HG02970 (cell line): ENCODE measurements at regions not wholly inside any gene's neighbourhood (a gene's known extent, or its start where the extent isn't known, plus 50 kb on each side); places are given as distances from the start of the nearest gene placed in this dataset.

Source experiments
- ATAC-seq: cut with Tn5 transposase; IDR thresholded peaks from one replicate; pipeline ENCODE4 v1.9.1; 2021; ENCODE audit warnings: mild to moderate bottlenecking, moderate library complexity, moderate number of reproducible peaks; ENCODE audit not compliant: unreplicated experiment, low FRiP score

- no peak for ATAC-seq
These were observed 1459.9 kb downstream of the BRD1 start for GRCh38 chr22:48367731-48368130.

- no peak for ATAC-seq
These were observed 1461.1 kb downstream of the BRD1 start for GRCh38 chr22:48366591-48366990.

GRCh38 chr22:48366056-48366455 lies 1461.6 kb downstream of the BRD1 start:
- ATAC-seq, result no peak

- ATAC-seq, result no peak
These were observed 1462.3 kb downstream of the BRD1 start for GRCh38 chr22:48365386-48365785.

- ATAC-seq, result no peak
These were observed 1464.8 kb downstream of the BRD1 start for GRCh38 chr22:48362721-48363404.

DNA sequence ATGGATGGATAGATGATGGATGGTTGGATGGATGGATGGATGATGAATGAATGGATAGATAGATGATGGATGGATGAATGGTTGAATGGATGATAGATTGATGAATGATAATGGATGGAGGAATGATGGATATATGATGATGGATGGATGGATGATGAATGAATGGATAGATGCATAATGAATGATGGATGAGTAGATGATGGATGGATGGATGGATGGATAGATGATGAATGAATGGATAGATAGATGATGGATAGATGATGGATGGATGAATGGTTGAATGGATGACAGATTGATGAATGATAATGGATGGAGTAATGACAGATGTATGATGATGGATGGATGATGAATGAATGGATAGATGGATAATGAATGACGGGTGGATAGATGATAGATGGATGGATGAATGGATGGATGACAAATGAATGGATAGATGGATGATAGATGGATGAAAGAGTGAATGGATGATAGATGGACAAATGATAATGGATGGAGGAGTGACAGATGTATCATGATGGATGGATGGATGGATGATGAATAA lies 1466.5 kb downstream of the BRD1 start:
- no peak for ATAC-seq

DNA sequence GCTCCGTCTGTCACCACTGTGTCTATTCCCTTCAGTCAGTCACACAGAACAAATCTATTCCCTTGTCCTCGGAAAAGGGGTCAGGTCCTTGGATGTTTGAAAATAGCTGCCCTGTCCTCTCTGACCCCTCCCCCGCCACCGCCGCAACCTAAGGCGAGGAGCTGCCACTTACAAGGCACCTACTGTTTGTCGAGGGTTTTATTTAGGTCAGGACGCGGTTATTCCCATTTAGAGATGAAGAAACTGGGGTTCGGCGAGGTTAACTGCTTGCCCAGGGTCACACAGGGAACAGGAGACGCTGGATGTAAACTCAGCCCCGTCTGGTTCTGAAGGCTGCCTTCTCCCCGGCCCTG lies 1468.1 kb downstream of the BRD1 start:
- no peak for ATAC-seq

DNA sequence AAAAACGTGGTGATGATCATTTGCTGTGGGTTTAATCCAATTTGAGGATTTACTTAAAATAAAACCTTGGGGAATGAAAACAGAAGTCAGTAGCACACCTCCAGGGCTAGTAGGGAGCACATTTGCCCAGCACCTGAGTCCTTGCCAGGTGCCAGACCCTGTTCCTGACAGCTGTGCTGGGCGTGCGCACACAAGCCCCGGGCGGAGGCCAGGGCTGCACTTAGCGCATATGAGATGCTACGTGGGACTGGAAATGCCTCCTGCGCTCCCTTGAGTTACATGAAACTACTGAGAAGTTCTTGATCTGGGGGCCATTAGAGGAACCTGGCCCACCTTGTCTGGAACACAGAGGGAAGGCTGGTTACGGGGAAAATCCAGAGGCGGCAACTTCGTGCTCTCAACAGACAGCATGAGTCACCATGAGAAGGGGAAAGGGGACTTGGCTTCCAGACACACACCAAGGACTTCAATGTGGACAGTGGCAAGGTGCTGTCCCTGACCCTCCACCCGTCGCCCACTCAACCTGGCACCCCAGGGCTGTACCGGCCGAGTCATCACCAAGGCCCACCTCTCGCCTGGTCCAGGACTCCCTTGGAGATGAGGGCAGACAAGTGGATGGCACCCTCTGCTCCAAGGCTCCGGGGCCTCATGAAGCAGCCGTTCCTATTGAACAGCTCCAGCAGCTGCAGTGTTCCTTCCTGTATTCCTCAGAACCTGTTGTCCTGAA lies 1468.6 kb downstream of the BRD1 start:
- no peak for ATAC-seq

DNA sequence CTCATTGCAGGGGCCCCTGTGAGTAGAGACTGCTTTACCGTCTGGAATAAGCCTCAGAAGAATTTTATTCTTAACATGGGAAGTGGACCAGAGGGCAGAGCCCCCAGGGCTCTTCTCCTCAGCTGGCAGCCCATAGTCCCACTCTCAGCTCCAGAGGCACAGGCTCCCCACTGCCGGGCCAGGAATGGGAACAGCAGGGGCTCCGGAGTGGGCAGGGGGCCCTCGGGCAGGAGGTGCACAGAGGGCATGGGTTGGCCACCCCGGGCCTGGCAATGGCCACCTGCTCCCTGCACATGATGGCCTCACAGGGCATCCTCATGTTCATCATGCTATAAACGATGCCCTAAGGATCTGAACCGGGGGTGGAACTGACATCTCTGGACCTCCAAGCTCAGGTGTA lies 1469.7 kb downstream of the BRD1 start:
- no peak for ATAC-seq

DNA sequence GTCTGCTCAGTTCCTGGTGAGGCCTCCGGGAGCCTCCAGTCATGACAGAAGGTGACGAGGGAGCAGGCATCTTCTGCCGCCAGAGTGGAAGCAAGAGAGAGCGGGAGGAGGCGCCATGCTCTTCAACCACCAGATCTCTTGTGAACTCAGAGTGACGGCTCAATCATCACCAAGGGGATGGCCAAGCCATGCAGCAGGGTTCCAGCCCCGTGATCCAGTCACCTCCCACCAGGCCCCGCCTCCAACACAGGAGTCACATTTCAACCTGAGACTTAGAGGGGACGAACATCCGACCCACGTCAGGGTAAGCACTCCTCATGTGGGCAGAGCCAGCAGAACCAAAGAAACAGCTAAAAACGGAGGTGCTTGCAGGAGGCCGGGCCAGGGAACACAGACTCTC lies 1470.5 kb downstream of the BRD1 start:
- no peak for ATAC-seq

GRCh38 chr22:48356731-48357130 lies 1470.9 kb downstream of the BRD1 start:
- no peak for ATAC-seq

DNA sequence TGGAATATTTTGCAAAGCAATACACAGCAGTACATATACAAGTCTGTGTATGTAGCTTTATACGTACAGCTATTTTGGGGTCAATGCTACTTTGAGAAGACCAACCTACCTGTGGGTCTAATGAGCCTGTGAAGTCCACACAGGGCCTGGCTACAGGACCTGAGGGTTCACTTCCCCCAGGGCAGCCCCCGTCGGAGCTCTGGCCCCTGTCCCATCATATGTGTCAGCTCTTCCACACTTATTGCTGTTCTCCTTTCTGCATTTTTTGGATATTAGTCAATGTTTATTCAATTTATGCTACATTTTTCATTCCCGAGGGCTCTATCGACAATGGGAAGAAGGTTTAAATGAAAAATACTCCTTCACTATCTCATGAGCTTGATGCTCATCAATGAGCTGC lies 1473.6 kb downstream of the BRD1 start:
- ATAC-seq, result no peak

DNA sequence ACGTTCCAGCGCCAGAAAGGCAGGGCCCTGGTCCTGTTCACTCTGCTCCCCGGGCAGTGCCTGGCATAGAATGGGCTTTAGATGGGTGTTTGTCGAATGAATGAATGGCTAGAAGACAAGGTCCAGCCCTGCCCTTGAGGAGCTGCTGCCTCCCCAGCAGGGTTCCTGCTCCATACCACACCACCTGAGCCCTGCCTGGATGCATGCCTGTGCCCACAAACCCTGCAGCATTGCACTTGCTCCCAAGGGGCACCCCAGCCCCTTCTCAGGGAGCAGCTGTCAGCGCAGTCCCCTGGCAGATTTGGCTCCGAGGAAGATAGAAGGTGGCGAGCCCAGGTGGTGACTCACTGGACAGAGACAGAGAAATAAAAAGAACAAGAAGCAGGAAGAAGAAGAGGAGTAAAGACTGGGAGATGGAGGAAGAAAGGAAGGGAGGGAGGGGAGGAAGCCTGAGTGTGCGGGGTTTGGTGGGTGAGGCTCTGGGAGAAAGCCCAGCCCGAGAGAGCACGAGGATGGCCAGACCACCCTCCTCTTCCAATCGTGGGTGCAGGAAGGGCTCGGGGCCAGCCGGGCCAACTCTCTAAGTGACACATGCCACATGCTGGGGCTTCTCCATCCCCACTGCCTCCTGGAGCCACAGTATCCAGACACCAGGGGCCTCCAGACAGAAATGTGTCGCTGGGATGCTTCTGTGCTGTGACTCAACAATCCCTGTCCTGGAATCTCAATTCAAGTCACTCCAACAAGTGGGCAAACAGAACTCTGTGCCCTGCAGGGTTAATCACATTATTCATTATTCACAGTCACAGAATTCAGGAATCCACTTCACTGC lies 1474.3 kb downstream of the BRD1 start:
- no peak for ATAC-seq

DNA sequence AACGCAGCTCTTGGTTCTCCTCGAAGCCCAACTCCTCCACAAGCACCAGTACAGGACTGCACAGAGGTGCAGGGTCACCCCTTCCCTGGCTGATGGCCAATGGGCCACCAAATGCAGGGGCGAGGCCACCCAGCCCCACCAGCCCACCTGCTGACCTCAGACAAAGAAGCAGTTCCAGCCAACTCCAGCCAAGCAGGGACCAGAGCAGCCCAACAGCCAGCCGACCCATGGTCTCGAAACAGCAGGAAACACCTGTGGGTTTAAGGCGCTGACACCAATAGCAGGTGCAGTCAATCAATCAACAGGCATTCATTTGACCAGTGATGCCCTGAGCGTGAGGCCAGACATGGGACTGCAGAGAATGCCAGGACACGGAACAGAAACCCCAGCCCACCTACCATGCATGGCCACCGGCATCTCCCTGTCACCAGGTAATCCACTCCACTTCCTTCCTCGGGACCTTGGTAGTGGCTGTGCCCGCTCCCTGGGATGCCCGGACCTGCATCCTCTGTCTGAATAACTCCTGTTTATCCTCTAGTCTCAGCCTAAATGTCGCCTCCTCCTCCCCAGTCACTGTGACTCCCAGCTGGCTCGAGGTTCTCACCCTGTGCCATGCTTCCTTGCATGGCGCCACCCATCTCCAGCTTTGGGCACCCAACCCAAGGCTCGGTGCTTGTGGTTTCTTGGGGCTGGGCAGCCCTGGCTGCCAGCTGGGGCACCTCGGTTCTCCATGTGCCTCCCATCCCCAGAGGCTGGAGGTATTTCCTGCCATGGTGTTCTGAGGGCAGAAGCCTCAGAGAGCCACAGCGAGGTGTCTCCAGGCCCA lies 1475.4 kb downstream of the BRD1 start:
- ATAC-seq, result no peak

GRCh38 chr22:48351376-48352085 lies 1476.1 kb downstream of the BRD1 start:
- no peak for ATAC-seq

GRCh38 chr22:48350456-48350855 lies 1477.2 kb downstream of the BRD1 start:
- ATAC-seq, result no peak

GRCh38 chr22:48348855-48349254 lies 1478.8 kb downstream of the BRD1 start:
- no peak for ATAC-seq

- ATAC-seq, result no peak
These were observed 1480.4 kb downstream of the BRD1 start for GRCh38 chr22:48347311-48347710.

DNA sequence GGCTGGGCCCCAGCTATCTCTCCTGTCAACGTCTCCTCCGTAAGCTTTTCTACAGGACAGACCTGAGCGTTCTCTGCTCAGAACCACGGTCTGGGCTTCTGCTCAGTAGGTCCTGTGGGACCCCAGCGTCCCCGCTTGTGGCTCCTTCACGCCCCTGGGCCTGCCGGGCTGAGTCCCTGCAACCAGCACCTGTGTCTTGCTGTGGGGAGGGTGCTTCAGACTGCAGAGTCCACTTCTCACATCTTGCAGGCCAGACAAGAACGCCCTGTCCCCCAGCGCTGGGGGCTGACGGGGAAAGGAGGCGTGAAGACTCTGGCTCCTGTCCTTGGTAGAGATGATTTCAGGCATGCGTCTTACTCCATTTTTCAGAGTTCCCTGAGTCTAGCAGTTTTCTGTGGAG lies 1480.8 kb downstream of the BRD1 start:
- no peak for ATAC-seq

DNA sequence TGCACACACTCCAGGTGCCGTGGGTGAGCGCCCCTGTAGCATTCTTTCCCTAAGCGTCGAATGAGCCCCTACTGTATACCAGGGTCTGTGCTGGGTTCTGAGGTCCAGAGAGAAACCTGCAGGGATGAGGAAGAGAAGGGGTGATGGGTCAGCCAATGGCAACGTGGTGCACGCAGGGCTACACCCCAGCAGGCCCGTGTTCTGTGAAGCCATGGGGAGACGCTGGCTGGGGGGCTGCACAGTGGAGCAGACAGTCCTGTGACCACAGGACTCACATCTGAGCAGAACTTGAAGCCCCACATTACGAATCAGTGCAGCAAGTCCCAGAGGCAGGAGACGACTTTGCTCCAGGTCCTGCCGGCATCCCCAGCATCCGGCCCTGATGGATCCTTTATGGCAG lies 1481.4 kb downstream of the BRD1 start:
- ATAC-seq, result no peak
